Parathyroid adenoma (tissue), 2 donors: ENCODE measurements at regions not wholly inside any gene's neighbourhood (a gene's known extent, or its start where the extent isn't known, plus 50 kb on each side); places are given as distances from the start of the nearest gene placed in this dataset.

Experiments used
- H2AFZ ChIP-seq: fragments of 300-600 bp; sonication (generic); one replicate; pipeline ENCODE4 v1.7.0; 2017; ENCODE audit warnings: antibody characterized with exemption, mild to moderate bottlenecking
- H3K27ac ChIP-seq: fragments of 300-600 bp; sonication (generic); one replicate; pipeline ENCODE4 v1.7.0; 2017
- H3K27me3 ChIP-seq: fragments of 300-600 bp; sonication (generic); one replicate; pipeline ENCODE4 v1.7.0; 2017; ENCODE audit warnings: low read length; ENCODE audit not compliant: control insufficient read depth, insufficient read depth
- H3K36me3 ChIP-seq: fragments of 300-600 bp; sonication (generic); one replicate; pipeline ENCODE4 v1.7.0; 2017; ENCODE audit warnings: low read length; ENCODE audit not compliant: control insufficient read depth, insufficient read depth
- H3K4me1 ChIP-seq: fragments of 300-600 bp; sonication (generic); one replicate; pipeline ENCODE4 v1.7.0; 2017; ENCODE audit warnings: control low read depth
- H3K4me2 ChIP-seq: fragments of 300-600 bp; sonication (generic); one replicate; pipeline ENCODE4 v1.7.0; 2017; ENCODE audit warnings: low read length
- H3K4me3 ChIP-seq: fragments of 300-600 bp; sonication (generic); one replicate; pipeline ENCODE4 v1.7.0; 2017; ENCODE audit warnings: low read depth, low read length
- H3K79me2 ChIP-seq: fragments of 300-600 bp; sonication (generic); one replicate; pipeline ENCODE4 v1.7.0; 2017; ENCODE audit warnings: control low read depth
- H3K9ac ChIP-seq: fragments of 300-600 bp; sonication (generic); one replicate; pipeline ENCODE4 v1.7.0; 2017; ENCODE audit warnings: mild to moderate bottlenecking
- H3K9me3 ChIP-seq: fragments of 300-600 bp; sonication (generic); one replicate; pipeline ENCODE4 v1.7.0; 2017; ENCODE audit warnings: low read length; ENCODE audit not compliant: control insufficient read depth
- TF ChIP-seq, protein P1 (sequence below): fragments of 300-600 bp; sonication (generic); IDR thresholded peaks from one replicate; pipeline ENCODE4 v1.7.0; 2017; ENCODE audit warnings: antibody characterized with exemption, mild to moderate bottlenecking
- donor health status: primary hyperparathyroidism.

DNA sequence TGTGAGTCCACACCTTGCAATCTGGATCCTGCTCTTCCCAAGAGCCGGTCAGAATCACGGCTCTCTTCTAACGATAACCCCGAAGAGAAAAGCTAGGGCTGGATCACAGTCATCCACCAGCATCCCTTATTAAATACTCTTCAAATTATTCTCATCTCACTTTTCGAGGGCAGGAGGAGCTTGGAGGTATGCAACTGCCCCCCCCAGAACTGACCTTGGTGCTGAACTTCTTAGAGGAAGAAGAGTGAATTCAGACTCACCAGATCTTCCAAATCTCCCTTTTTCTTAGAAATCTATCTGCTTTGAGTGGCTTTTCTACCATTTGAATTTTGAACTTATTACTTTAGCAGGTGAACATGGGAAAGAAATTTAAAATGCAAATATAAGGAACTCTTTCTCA lies 75.7 kb downstream of the MED10 start:
- Histone ChIP-seq H3K36me3 (no peaks in the 10 kb centered on the region), H3K4me1 (no peaks in the 10 kb centered on the region), H3K79me2 (no peaks in the 10 kb centered on the region), H2AFZ (no peak overlapping the region), H3K9ac (no peak overlapping the region), H3K4me3 (no peak overlapping the region), H3K27me3 (no peaks in the 10 kb centered on the region), H3K9me3 (no peaks in the 10 kb centered on the region), H3K4me2 (no peak overlapping the region), H3K27ac (no peak overlapping the region)
- TF ChIP-seq, protein P1, sequence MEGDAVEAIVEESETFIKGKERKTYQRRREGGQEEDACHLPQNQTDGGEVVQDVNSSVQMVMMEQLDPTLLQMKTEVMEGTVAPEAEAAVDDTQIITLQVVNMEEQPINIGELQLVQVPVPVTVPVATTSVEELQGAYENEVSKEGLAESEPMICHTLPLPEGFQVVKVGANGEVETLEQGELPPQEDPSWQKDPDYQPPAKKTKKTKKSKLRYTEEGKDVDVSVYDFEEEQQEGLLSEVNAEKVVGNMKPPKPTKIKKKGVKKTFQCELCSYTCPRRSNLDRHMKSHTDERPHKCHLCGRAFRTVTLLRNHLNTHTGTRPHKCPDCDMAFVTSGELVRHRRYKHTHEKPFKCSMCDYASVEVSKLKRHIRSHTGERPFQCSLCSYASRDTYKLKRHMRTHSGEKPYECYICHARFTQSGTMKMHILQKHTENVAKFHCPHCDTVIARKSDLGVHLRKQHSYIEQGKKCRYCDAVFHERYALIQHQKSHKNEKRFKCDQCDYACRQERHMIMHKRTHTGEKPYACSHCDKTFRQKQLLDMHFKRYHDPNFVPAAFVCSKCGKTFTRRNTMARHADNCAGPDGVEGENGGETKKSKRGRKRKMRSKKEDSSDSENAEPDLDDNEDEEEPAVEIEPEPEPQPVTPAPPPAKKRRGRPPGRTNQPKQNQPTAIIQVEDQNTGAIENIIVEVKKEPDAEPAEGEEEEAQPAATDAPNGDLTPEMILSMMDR = no peak

DNA sequence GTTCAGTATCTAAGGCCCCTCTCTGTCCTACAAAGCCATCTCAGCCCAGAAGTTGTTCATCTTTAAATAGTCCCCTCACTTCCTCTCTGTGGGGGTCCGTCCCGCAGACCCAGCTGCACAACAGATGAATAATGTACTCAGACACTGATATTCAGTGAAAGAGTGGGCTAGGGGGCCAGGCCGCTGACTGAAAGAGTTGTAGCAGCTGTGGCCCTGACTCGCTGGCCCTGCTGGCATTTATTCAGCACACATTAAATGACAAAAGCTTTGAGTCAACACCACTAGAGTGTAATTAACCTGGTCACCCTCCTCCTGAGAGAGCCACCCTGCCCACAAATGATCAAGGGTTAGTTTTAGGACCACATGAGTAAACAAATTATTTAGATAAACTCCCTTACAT lies 76.3 kb downstream of the MED10 start:
- Histone ChIP-seq H3K4me3 (no peak overlapping the region), H3K27me3 (no peaks in the 10 kb centered on the region), H2AFZ (no peak overlapping the region), H3K36me3 (no peaks in the 10 kb centered on the region), H3K27ac (no peak overlapping the region), H3K4me1 (no peaks in the 10 kb centered on the region), H3K9ac (no peak overlapping the region), H3K9me3 (no peaks in the 10 kb centered on the region), H3K79me2 (no peaks in the 10 kb centered on the region), H3K4me2 (no peak overlapping the region)
- TF ChIP-seq, protein P1 = no peak

DNA sequence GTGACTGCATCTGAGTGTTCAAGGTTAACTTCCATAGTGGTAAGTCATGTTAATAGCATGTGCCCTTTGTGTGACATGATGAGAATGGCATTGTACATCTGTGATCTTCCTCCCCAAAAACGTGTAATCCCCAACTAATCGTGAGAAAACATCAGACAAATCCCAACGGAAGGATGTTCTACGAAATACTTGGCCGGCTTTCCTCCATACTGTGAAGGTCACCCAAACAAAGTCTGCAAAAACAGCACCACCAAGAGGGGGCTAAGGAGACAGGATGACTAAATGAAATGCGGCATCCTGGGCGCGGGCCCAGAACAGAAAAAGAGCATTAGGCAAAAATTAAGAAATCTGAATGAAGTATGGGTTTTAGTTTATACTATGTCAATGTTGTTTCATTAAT lies 81.8 kb downstream of the MED10 start:
- H3K27ac ChIP-seq = no peak overlapping the region
- TF ChIP-seq, protein P1 = no peak
- H3K36me3 ChIP-seq = no peaks in the 10 kb centered on the region
- no peak overlapping the region for H2AFZ ChIP-seq
- H3K9me3 ChIP-seq = no peaks in the 10 kb centered on the region
- H3K4me1 ChIP-seq = no peaks in the 10 kb centered on the region
- no peaks in the 10 kb centered on the region for H3K27me3 ChIP-seq
- no peaks in the 10 kb centered on the region for H3K79me2 ChIP-seq
- no peak overlapping the region for H3K4me3 ChIP-seq
- H3K9ac ChIP-seq = no peak overlapping the region
- H3K4me2 ChIP-seq = no peak overlapping the region

DNA sequence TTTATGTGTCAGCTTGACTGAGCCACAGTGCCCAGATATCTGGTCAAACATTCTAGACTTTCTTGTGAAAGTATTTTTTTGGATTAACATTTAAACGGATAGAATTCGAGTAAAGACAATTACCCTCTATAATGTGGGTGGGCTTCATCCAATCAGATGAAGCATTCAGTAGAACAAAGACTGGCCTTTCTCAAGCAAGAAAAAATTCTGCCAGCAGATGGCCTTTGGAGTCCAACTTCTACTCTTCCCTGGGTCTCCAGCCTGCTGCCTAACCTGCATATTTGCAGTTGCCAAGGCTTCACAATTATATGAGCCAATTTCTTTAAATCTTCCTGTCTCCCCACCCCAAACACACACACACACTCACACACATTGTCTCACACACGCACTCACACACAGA lies 86.4 kb downstream of the MED10 start:
- Histone ChIP-seq H3K36me3 (no peaks in the 10 kb centered on the region), H3K27me3 (no peaks in the 10 kb centered on the region), H3K9ac (no peak overlapping the region), H3K4me2 (no peak overlapping the region), H3K9me3 (no peaks in the 10 kb centered on the region), H2AFZ (no peak overlapping the region), H3K4me1 (no peaks in the 10 kb centered on the region), H3K4me3 (no peak overlapping the region), H3K79me2 (no peaks in the 10 kb centered on the region), H3K27ac (no peak overlapping the region)
- TF ChIP-seq, protein P1 = no peak

DNA sequence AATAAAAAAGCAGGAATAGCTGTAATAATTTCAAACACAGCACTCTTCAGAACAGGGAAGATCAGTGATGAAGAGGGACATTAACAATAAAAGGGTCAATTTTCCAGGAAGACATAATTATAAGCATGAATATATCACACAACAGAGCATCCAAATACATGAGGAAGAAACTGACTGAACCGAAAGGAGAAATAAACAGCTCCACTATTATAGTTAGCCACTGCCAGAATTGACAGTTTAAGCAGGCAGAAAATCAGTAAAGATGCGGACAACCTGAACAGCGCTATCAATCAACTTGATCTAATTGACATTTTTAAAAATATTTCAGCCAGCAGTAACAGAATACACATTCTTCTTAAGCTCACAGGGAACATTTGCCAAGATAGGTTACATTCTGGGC lies 89.1 kb downstream of the MED10 start:
- H3K79me2 ChIP-seq = no peaks in the 10 kb centered on the region
- no peak overlapping the region for H3K27ac ChIP-seq
- no peaks in the 10 kb centered on the region for H3K27me3 ChIP-seq
- no peak overlapping the region for H2AFZ ChIP-seq
- TF ChIP-seq, protein P1 = no peak
- H3K9ac ChIP-seq = no peak overlapping the region
- no peaks in the 10 kb centered on the region for H3K4me1 ChIP-seq
- no peak overlapping the region for H3K4me2 ChIP-seq
- H3K36me3 ChIP-seq = no peaks in the 10 kb centered on the region
- no peak overlapping the region for H3K4me3 ChIP-seq
- no peaks in the 10 kb centered on the region for H3K9me3 ChIP-seq
